ENCODE measurements at regions not wholly inside any gene's neighbourhood (a gene's known extent, or its start where the extent isn't known, plus 50 kb on each side); places are given as distances from the start of the nearest gene placed in this dataset.
"Not testable (repeated sequence)": the region's sequence is repeated elsewhere in the genome, so short reads cannot be mapped to it uniquely, and the experiment has no call there.

DNA sequence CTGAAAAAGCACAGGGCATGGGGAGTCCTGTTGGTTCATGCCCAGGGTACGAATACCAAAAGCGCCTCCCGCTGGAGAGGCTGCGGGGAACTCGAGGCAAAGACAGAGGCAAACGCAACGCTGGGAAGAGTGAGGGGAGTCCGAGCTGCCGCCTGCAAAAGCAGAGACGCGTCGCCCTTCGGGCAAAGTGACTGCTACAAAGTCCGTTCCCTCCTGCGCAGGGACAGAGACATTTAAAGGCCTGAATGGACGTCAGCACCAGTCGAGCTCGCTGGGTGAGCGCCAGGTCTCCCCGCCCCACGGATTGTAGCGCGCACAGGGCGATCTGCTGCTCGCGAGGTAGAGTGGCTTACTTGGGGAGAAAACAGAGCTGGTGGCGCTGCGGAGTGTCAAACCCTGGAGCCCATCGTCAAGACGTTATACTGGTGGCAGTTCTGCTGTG, 732.8 kb downstream of the ZWINT start:
- Histone ChIP-seq H3K9ac (ENCODE audit: low read length) (no peak overlapping the region), H3K27ac (ENCODE audit: low read length) (no peak overlapping the region), H3K79me2 (ENCODE audit: low read length) (no peaks in the 10 kb centered on the region), H3K4me2 (ENCODE audit: low read length) (no peak overlapping the region), H3K27me3 (ENCODE audit: low read length) (peaks cover 13% of the 10 kb centered on the region), H2AFZ (ENCODE audit: low read length) (no peak overlapping the region), H3F3A (ENCODE audit: low read length, unreplicated experiment) (no peaks in the 10 kb centered on the region), H4K20me1 (ENCODE audit: low read length) (no peaks in the 10 kb centered on the region), H3K4me3 (ENCODE audit: low read length) (no peak overlapping the region), H3K9me2 (replicated peaks; ENCODE audit: low read length) (no peaks in the 10 kb centered on the region), H3K4me1 (ENCODE audit: insufficient read depth, low read length) (peaks cover 13% of the 10 kb centered on the region), H3K36me3 (ENCODE audit: low read depth, low read length) (no peaks in the 10 kb centered on the region), H3K9me3 (ENCODE audit: low read length) (no peaks in the 10 kb centered on the region)
- CTCF ChIA-PET: no interaction called here
- DNase-seq: no peak
- intact Hi-C loops (cut with micrococcal nuclease): no loop called here
- TF ChIP-seq, protein P1, sequence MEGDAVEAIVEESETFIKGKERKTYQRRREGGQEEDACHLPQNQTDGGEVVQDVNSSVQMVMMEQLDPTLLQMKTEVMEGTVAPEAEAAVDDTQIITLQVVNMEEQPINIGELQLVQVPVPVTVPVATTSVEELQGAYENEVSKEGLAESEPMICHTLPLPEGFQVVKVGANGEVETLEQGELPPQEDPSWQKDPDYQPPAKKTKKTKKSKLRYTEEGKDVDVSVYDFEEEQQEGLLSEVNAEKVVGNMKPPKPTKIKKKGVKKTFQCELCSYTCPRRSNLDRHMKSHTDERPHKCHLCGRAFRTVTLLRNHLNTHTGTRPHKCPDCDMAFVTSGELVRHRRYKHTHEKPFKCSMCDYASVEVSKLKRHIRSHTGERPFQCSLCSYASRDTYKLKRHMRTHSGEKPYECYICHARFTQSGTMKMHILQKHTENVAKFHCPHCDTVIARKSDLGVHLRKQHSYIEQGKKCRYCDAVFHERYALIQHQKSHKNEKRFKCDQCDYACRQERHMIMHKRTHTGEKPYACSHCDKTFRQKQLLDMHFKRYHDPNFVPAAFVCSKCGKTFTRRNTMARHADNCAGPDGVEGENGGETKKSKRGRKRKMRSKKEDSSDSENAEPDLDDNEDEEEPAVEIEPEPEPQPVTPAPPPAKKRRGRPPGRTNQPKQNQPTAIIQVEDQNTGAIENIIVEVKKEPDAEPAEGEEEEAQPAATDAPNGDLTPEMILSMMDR (conservative IDR thresholded peaks at IDR 0.05; ENCODE audit: low read depth, low read length): no peak
- TF ChIP-seq EZH2phosphoT487 (IDR thresholded peaks at IDR 0.05; ENCODE audit: borderline replicate concordance, low read length): no peak
- TF ChIP-seq EZH2 (IDR thresholded peaks at IDR 0.05; ENCODE audit: low read length, unreplicated experiment): no peak
- POLR2A ChIA-PET (ENCODE audit: unreplicated experiment): no interaction called here
- ATAC-seq: no peak
- BruUV-seq (replicated peaks): no TSS peak

DNA sequence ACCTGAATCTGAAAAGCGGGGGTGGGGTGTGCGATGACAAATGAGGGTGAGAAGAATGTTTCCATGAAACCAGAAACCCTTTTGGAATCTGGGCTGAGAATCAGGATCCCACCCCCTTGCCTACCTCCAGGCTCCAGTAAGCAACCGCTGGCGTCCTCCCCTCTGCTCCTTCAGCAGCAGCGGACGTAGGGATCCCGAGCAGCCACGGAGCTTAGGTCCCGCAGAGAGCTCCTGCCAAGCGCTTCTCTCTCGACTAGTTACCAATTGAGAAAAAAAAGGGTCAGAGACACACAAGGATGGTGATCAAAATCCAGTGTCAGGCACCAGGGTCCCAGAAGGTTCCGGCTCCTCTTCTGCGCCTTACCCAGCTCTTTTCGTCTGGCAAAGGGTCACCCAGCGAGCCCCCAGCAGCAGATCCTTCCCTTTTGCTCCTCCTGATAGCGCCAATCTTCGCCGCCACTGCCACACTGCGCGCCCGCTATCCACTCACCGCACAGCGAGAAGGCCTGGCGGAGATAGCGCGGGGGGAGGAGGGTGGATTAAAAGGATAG, 733.5 kb downstream of the ZWINT start:
- Histone ChIP-seq H3K9me3 (ENCODE audit: low read length) (no peaks in the 10 kb centered on the region), H3K27me3 (ENCODE audit: low read length) (peaks cover 18% of the 10 kb centered on the region), H3K4me3 (ENCODE audit: low read length) (no peak overlapping the region), H3K36me3 (ENCODE audit: low read depth, low read length) (no peaks in the 10 kb centered on the region), H3F3A (ENCODE audit: low read length, unreplicated experiment) (no peaks in the 10 kb centered on the region), H4K20me1 (ENCODE audit: low read length) (no peaks in the 10 kb centered on the region), H3K9ac (ENCODE audit: low read length) (no peak overlapping the region), H3K4me2 (ENCODE audit: low read length) (no peak overlapping the region), H2AFZ (ENCODE audit: low read length) (no peak overlapping the region), H3K4me1 (ENCODE audit: insufficient read depth, low read length) (peaks cover 13% of the 10 kb centered on the region), H3K9me2 (replicated peaks; ENCODE audit: low read length) (no peaks in the 10 kb centered on the region), H3K27ac (ENCODE audit: low read length) (no peak overlapping the region), H3K79me2 (ENCODE audit: low read length) (no peaks in the 10 kb centered on the region)
- TF ChIP-seq EZH2phosphoT487 (IDR thresholded peaks at IDR 0.05; ENCODE audit: borderline replicate concordance, low read length) (no peak), EZH2 (IDR thresholded peaks at IDR 0.05; ENCODE audit: low read length, unreplicated experiment) (no peak)
- TF ChIP-seq, protein P1 (conservative IDR thresholded peaks at IDR 0.05; ENCODE audit: low read depth, low read length): no peak
- CTCF ChIA-PET: no interaction called here
- no peak for ATAC-seq
- no TSS peak for BruUV-seq (replicated peaks)
- intact Hi-C loops (cut with micrococcal nuclease): no loop called here
- no peak for DNase-seq
- POLR2A ChIA-PET (ENCODE audit: unreplicated experiment): no interaction called here

DNA sequence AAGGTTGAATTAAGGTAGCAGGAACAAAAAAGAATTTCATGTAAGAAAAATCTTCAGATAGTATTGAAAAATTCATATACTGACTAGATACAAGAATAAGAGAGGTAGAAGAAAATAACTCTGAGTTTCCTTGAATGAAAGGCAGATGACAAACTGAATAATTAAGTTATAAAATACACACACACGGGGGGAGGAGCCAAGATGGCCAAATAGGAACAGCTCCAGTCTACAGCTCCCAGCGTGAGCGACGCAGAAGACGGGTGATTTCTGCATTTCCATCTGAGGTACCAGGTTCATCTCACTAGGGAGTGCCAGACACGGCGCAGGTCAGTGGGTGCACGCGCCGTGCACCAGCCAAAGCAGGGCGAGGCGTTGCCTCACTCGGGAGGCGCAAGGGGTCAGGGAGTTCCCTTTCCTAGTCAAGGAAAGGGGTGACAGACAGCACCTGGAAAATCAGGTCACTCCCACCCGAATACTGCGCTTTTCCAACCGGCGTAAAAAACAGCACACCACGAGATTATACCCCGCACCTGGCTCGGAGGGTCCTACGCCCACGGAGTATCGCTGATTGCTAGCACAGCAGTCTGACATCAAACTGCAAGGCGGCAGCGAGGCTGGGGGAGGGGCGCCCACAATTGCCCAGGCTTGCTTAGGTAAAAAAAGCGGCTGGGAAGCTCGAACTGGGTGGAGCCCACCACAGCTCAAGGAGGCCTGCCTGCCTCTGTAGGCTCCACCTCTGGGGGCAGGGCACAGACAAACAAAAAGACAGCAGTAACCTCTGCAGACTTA, 759.2 kb downstream of the ZWINT start:
- H3K4me1 ChIP-seq (ENCODE audit: insufficient read depth, low read length): not testable (repeated sequence)

More for the DNA sequence above, 759.2 kb downstream of the ZWINT start:
- DNase-seq; BruUV-seq (replicated peaks); H3K9me2 ChIP-seq (replicated peaks; ENCODE audit: low read length); H3K9me3 ChIP-seq (ENCODE audit: low read length); H3K36me3 ChIP-seq (ENCODE audit: low read depth, low read length); H3F3A ChIP-seq (ENCODE audit: low read length, unreplicated experiment); CTCF ChIA-PET; H3K27ac ChIP-seq (ENCODE audit: low read length); H3K9ac ChIP-seq (ENCODE audit: low read length); ATAC-seq; POLR2A ChIA-PET (ENCODE audit: unreplicated experiment); H3K27me3 ChIP-seq (ENCODE audit: low read length); H2AFZ ChIP-seq (ENCODE audit: low read length); H3K79me2 ChIP-seq (ENCODE audit: low read length); intact Hi-C loops (cut with micrococcal nuclease); H4K20me1 ChIP-seq (ENCODE audit: low read length): not testable (repeated sequence)
- H3K4me3 ChIP-seq (ENCODE audit: low read length): peak overlapping the region; percentile 46; the same call in 1 of the 2 replicates
- peak overlapping the region; percentile 50; the same call in 1 of the 2 replicates for H3K4me2 ChIP-seq (ENCODE audit: low read length)
